A549 (cell line): ENCODE measurements at regions not wholly inside any gene's neighbourhood (a gene's known extent, or its start where the extent isn't known, plus 50 kb on each side); places are given as distances from the start of the nearest gene placed in this dataset.

Experiments used
- EP300 ChIP-seq, 2 experiments: fragments of >200 bp; sonication (Bioruptor Twin); formaldehyde crosslinking; IDR thresholded peaks; 2 replicates in 1 of 2; 3 replicates in 1 of 2; pipeline ENCODE4 v1.6.1; 2016 to 2017
- POLR2A ChIP-seq: IDR thresholded peaks from 2 replicates; pipeline ENCODE4 v1.6.1; 2012; ENCODE audit warnings: mild to moderate bottlenecking, low read length
- POLR2AphosphoS2 ChIP-seq: conservative IDR thresholded peaks from 2 replicates; pipeline ENCODE4 v1.6.1; 2012; ENCODE audit warnings: low read length, improper control_type of control experiment, inconsistent platforms
- RFX5 ChIP-seq: fragments of 450-650 bp; IDR thresholded peaks from 2 replicates; pipeline ENCODE4 v1.7.1; 2014; ENCODE audit warnings: antibody characterized with exemption, mild to moderate bottlenecking, moderate library complexity
- TF ChIP-seq, protein P1 (sequence below): fragments of >200 bp; sonication (Bioruptor Twin); formaldehyde crosslinking; IDR thresholded peaks from 3 replicates; pipeline ENCODE4 v1.5.1; 2016
- TF ChIP-seq, protein P2 (sequence below): IDR thresholded peaks from 2 replicates; pipeline ENCODE4 v1.6.1; 2012
- TF ChIP-seq, protein P3 (sequence below): fragments of 200-600 bp; sonication (generic); IDR thresholded peaks from 2 replicates; pipeline ENCODE4 v1.6.1; 2016; ENCODE audit warnings: antibody characterized with exemption, mild to moderate bottlenecking, moderate library complexity

DNA sequence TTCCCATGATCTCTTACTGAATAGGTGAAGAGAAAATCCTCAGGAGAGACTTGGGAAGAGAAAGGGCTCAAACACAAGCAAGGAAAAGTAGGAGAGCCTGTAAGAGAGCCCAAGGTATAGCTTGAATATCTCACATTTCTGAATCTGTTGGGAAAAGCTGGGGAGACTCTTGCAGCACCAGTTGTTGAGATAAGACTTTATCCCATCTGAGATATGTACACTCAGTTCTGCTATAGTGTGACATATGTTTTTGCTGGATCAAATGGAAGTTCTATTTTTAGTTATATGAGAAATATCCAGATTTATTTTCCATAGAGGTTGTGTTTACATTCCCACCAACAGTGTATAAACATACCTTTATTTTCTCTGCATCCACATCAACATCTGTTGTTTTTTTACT is 246.1 kb downstream of the NDFIP2 start:
- TF ChIP-seq EP300 (IDR thresholded peaks at IDR 0.05) (no peak), RFX5 (no peak), POLR2AphosphoS2 (no peak), POLR2A (no peak)
- TF ChIP-seq, protein P1, sequence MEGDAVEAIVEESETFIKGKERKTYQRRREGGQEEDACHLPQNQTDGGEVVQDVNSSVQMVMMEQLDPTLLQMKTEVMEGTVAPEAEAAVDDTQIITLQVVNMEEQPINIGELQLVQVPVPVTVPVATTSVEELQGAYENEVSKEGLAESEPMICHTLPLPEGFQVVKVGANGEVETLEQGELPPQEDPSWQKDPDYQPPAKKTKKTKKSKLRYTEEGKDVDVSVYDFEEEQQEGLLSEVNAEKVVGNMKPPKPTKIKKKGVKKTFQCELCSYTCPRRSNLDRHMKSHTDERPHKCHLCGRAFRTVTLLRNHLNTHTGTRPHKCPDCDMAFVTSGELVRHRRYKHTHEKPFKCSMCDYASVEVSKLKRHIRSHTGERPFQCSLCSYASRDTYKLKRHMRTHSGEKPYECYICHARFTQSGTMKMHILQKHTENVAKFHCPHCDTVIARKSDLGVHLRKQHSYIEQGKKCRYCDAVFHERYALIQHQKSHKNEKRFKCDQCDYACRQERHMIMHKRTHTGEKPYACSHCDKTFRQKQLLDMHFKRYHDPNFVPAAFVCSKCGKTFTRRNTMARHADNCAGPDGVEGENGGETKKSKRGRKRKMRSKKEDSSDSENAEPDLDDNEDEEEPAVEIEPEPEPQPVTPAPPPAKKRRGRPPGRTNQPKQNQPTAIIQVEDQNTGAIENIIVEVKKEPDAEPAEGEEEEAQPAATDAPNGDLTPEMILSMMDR: no peak
- TF ChIP-seq, protein P2, sequence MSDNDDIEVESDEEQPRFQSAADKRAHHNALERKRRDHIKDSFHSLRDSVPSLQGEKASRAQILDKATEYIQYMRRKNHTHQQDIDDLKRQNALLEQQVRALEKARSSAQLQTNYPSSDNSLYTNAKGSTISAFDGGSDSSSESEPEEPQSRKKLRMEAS: no peak
- TF ChIP-seq, protein P3, sequence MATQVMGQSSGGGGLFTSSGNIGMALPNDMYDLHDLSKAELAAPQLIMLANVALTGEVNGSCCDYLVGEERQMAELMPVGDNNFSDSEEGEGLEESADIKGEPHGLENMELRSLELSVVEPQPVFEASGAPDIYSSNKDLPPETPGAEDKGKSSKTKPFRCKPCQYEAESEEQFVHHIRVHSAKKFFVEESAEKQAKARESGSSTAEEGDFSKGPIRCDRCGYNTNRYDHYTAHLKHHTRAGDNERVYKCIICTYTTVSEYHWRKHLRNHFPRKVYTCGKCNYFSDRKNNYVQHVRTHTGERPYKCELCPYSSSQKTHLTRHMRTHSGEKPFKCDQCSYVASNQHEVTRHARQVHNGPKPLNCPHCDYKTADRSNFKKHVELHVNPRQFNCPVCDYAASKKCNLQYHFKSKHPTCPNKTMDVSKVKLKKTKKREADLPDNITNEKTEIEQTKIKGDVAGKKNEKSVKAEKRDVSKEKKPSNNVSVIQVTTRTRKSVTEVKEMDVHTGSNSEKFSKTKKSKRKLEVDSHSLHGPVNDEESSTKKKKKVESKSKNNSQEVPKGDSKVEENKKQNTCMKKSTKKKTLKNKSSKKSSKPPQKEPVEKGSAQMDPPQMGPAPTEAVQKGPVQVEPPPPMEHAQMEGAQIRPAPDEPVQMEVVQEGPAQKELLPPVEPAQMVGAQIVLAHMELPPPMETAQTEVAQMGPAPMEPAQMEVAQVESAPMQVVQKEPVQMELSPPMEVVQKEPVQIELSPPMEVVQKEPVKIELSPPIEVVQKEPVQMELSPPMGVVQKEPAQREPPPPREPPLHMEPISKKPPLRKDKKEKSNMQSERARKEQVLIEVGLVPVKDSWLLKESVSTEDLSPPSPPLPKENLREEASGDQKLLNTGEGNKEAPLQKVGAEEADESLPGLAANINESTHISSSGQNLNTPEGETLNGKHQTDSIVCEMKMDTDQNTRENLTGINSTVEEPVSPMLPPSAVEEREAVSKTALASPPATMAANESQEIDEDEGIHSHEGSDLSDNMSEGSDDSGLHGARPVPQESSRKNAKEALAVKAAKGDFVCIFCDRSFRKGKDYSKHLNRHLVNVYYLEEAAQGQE: no peak
